ENCODE measurements at regions not wholly inside any gene's neighbourhood (a gene's known extent, or its start where the extent isn't known, plus 50 kb on each side); places are given as distances from the start of the nearest gene placed in this dataset.

DNA sequence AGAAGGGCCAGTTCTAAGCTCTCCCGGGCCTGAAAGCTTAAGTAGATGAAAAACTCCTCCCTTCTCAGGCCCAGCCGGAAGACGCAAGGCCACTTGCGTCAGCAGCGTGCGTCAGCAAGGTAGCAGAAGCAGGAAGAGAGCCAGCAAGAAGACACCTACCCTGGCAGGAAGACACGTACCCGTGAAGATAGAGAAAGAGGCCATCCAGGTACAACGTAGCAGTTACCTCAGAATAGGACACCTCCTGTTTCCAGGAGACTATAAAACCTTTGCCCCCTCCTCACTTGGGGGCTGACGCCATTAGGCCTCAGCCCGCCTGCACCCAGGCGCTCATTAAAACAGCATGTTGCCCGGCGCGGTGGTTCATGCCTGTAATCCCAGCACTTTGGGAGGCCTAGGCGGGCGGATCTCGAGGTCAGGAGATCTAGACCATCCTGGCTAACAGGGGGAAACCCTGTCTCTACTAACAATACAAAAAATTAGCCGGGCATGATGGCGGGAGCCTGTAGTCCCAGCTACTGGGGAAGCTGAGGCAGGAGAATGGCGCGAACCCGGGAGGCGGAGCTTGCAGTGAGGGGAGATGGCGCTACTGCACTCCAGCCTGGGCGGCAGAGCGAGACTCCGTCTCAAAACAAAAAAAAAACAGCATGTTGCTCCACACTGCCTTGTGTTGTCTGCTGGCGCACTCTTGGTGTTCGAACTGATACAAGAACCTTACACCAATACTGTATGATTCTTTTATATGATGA lies 242.7 kb upstream of the NWD2 start (continued):
- TF ChIP-seq, protein P1, sequence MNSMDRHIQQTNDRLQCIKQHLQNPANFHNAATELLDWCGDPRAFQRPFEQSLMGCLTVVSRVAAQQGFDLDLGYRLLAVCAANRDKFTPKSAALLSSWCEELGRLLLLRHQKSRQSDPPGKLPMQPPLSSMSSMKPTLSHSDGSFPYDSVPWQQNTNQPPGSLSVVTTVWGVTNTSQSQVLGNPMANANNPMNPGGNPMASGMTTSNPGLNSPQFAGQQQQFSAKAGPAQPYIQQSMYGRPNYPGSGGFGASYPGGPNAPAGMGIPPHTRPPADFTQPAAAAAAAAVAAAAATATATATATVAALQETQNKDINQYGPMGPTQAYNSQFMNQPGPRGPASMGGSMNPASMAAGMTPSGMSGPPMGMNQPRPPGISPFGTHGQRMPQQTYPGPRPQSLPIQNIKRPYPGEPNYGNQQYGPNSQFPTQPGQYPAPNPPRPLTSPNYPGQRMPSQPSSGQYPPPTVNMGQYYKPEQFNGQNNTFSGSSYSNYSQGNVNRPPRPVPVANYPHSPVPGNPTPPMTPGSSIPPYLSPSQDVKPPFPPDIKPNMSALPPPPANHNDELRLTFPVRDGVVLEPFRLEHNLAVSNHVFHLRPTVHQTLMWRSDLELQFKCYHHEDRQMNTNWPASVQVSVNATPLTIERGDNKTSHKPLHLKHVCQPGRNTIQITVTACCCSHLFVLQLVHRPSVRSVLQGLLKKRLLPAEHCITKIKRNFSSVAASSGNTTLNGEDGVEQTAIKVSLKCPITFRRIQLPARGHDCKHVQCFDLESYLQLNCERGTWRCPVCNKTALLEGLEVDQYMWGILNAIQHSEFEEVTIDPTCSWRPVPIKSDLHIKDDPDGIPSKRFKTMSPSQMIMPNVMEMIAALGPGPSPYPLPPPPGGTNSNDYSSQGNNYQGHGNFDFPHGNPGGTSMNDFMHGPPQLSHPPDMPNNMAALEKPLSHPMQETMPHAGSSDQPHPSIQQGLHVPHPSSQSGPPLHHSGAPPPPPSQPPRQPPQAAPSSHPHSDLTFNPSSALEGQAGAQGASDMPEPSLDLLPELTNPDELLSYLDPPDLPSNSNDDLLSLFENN (IDR thresholded peaks at IDR 0.05; ENCODE audit: low read depth in 2 of 2, low read length in 2 of 2), result no peak
- peak; percentile 55; the same call in 1 of the 2 replicates for TF ChIP-seq NFE2 (IDR thresholded peaks at IDR 0.05; ENCODE audit: low read depth)
- peak; percentile 70 to 74 for TF ChIP-seq NRF1 (conservative IDR thresholded peaks at IDR 0.05 in 1 of 2, IDR thresholded peaks at IDR 0.05 in 1 of 2)
- TF ChIP-seq KLF10 (CRISPR knock-in tag; IDR thresholded peaks at IDR 0.05), result no peak
- peak; percentile 80 for TF ChIP-seq ATF1 (CRISPR knock-in tag; IDR thresholded peaks at IDR 0.05)
- TF ChIP-seq ATF1 (tag; IDR thresholded peaks at IDR 0.05), result peak; percentile 97
- no peak for TF ChIP-seq PHB2 (IDR thresholded peaks at IDR 0.05; ENCODE audit: low read depth)
- TF ChIP-seq, protein P2, sequence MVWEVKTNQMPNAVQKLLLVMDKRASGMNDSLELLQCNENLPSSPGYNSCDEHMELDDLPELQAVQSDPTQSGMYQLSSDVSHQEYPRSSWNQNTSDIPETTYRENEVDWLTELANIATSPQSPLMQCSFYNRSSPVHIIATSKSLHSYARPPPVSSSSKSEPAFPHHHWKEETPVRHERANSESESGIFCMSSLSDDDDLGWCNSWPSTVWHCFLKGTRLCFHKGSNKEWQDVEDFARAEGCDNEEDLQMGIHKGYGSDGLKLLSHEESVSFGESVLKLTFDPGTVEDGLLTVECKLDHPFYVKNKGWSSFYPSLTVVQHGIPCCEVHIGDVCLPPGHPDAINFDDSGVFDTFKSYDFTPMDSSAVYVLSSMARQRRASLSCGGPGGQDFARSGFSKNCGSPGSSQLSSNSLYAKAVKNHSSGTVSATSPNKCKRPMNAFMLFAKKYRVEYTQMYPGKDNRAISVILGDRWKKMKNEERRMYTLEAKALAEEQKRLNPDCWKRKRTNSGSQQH (CRISPR knock-in tag; IDR thresholded peaks at IDR 0.05), result no peak
- no peak for TF ChIP-seq EWSR1 (IDR thresholded peaks at IDR 0.05; ENCODE audit: borderline replicate concordance, low read depth, partially characterized antibody)
- no peak for TF ChIP-seq HLTF (IDR thresholded peaks at IDR 0.05)
- no peak for TF ChIP-seq SPI1 (IDR thresholded peaks at IDR 0.05; ENCODE audit: borderline replicate concordance, low read depth, low read length)
- peak; percentile 68 for TF ChIP-seq ASH1L (IDR thresholded peaks at IDR 0.05; ENCODE audit: borderline replicate concordance, low read depth, partially characterized antibody)
- TF ChIP-seq RBM22 (IDR thresholded peaks at IDR 0.05; ENCODE audit: low read depth, low read length, poor library complexity, severe bottlenecking), result no peak
- TF ChIP-seq CC2D1A (IDR thresholded peaks at IDR 0.05), result 0 out of 2 replicates have a peak, but pooled peaks have one; percentile 53
- TF ChIP-seq NBN (IDR thresholded peaks at IDR 0.05; ENCODE audit: low read depth), result no peak
- TF ChIP-seq ZNF445 (CRISPR knock-in tag; IDR thresholded peaks at IDR 0.05; ENCODE audit: low read depth), result no peak
- no peak for TF ChIP-seq SAP30 (IDR thresholded peaks at IDR 0.05; ENCODE audit: borderline replicate concordance, insufficient read depth, low read depth, low read length, poor library complexity, severe bottlenecking)
- peak; percentile 50; the same call in 1 of the 2 replicates for TF ChIP-seq CEBPB (tag; IDR thresholded peaks at IDR 0.05)
- TF ChIP-seq TEAD4 (IDR thresholded peaks at IDR 0.05; ENCODE audit: low read length), result 0 out of 2 replicates have a peak, but pooled peaks have one; percentile 23
- no peak for TF ChIP-seq TEAD4 (CRISPR knock-in tag; IDR thresholded peaks at IDR 0.05; ENCODE audit: borderline replicate concordance)
- TF ChIP-seq ETS2 (tag; IDR thresholded peaks at IDR 0.05; ENCODE audit: borderline replicate concordance, poor library complexity, severe bottlenecking), result no peak
- TF ChIP-seq POLR2B (IDR thresholded peaks at IDR 0.05; ENCODE audit: low read depth, partially characterized antibody), result peak; percentile 92
- TF ChIP-seq SRSF3 (IDR thresholded peaks at IDR 0.05; ENCODE audit: insufficient read depth, low read length), result no peak
- TF ChIP-seq POLR2A (conservative IDR thresholded peaks at IDR 0.05), result peak; percentile 89
- peak; percentile 15; the same call in 1 of the 2 replicates for TF ChIP-seq ARID1B (IDR thresholded peaks at IDR 0.05)
